ENCODE measurements at regions not wholly inside any gene's neighbourhood (a gene's known extent, or its start where the extent isn't known, plus 50 kb on each side); places are given as distances from the start of the nearest gene placed in this dataset.

GRCh38 chr12:34390171-34390841 lies 368.0 kb downstream of the ALG10 start:
- no peak for TF ChIP-seq CTCF (IDR thresholded peaks at IDR 0.05)
- TF ChIP-seq EZH2 (IDR thresholded peaks at IDR 0.05) = no peak
